ENCODE measurements at regions not wholly inside any gene's neighbourhood (a gene's known extent, or its start where the extent isn't known, plus 50 kb on each side); places are given as distances from the start of the nearest gene placed in this dataset.

DNA sequence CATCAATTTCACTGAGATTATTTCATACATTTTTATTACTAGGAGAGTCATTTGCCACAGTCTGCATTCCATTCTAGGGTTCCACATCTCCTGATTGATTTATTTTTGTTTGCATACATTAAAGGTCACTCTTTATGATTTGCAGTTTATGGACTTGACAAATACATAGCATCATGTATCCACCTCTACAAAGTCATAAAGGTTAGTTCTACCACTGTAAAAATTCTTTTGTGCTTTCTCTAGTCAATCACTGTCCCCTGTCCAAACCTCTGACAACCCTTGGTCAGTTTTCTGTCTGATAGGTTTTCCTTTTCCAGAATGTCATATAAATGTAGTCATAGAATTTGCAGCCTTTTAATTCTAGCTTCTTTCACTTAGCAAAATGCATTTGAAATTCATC lies 434.6 kb upstream of the MON1B start:
- peaks cover 4 to 7% (median 5%) of the 10 kb centered on the region in 3 donors for H3K9me3 Mint-ChIP-seq
- H3K36me3 Mint-ChIP-seq: no peaks in the 10 kb centered on the region
- H3K4me1 Mint-ChIP-seq: no peaks in the 10 kb centered on the region
- no peak overlapping the region for H3K27ac Mint-ChIP-seq
- H3K4me3 Mint-ChIP-seq: no peak overlapping the region
- no peaks in the 10 kb centered on the region for H3K27me3 Mint-ChIP-seq

- H3K27ac Mint-ChIP-seq: no peak overlapping the region
- no peaks in the 10 kb centered on the region for H3K36me3 Mint-ChIP-seq
- H3K4me1 Mint-ChIP-seq: no peaks in the 10 kb centered on the region
- H3K4me3 Mint-ChIP-seq: no peak overlapping the region
- no peaks in the 10 kb centered on the region for H3K27me3 Mint-ChIP-seq
- H3K9me3 Mint-ChIP-seq: peaks cover 4 to 7% (median 5%) of the 10 kb centered on the region in 3 donors
Measured at GRCh38 chr16:76756951-76757350, 434.0 kb upstream of the MON1B start.

- Mint-ChIP-seq H3K36me3 (no peaks in the 10 kb centered on the region), H3K4me1 (no peaks in the 10 kb centered on the region), H3K27me3 (no peaks in the 10 kb centered on the region), H3K9me3 (peaks cover 0 to 17% (median 9%) of the 10 kb centered on the region in 3 donors), H3K4me3 (no peak overlapping the region), H3K27ac (no peak overlapping the region)
Measured at GRCh38 chr16:76766538-76766937, 424.5 kb upstream of the MON1B start.

GRCh38 chr16:76768316-76768715 lies 422.7 kb upstream of the MON1B start:
- no peak overlapping the region for H3K27ac Mint-ChIP-seq
- H3K4me3 Mint-ChIP-seq: no peak overlapping the region
- H3K36me3 Mint-ChIP-seq: no peaks in the 10 kb centered on the region
- H3K4me1 Mint-ChIP-seq: no peaks in the 10 kb centered on the region
- peaks cover 0 to 8% (median 4%) of the 10 kb centered on the region in 3 donors for H3K9me3 Mint-ChIP-seq
- H3K27me3 Mint-ChIP-seq: no peaks in the 10 kb centered on the region

DNA sequence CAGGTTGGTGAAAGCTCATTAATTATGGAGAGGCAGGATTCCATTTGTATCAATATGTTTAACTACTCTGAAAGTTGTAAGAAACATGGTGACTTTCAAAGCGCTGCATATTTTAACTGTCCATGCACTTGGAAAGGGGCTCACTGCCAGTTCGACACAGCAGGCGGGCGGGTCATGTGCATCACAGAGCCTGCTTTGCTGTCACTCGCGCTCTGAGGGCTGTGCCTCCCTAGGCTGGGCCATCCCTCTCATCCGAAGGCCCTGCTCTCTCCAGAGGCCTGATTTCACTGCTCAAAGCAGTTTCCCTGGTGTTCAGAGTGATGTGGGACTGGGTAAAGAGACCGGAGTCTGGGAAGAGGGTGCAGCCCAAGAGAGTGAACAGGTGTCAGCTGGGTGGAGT lies 422.0 kb upstream of the MON1B start:
- H3K9me3 Mint-ChIP-seq: peaks cover 0 to 8% (median 4%) of the 10 kb centered on the region in 3 donors
- H3K27me3 Mint-ChIP-seq: no peaks in the 10 kb centered on the region
- H3K4me3 Mint-ChIP-seq: no peak overlapping the region
- H3K4me1 Mint-ChIP-seq: no peaks in the 10 kb centered on the region
- no peaks in the 10 kb centered on the region for H3K36me3 Mint-ChIP-seq
- no peak overlapping the region for H3K27ac Mint-ChIP-seq

GRCh38 chr16:76771216-76771615 lies 419.8 kb upstream of the MON1B start:
- Mint-ChIP-seq H3K27ac (no peak overlapping the region), H3K27me3 (no peaks in the 10 kb centered on the region), H3K4me3 (no peak overlapping the region), H3K36me3 (no peaks in the 10 kb centered on the region), H3K9me3 (peaks cover 0 to 4% (median 4%) of the 10 kb centered on the region in 3 donors), H3K4me1 (no peaks in the 10 kb centered on the region)

DNA sequence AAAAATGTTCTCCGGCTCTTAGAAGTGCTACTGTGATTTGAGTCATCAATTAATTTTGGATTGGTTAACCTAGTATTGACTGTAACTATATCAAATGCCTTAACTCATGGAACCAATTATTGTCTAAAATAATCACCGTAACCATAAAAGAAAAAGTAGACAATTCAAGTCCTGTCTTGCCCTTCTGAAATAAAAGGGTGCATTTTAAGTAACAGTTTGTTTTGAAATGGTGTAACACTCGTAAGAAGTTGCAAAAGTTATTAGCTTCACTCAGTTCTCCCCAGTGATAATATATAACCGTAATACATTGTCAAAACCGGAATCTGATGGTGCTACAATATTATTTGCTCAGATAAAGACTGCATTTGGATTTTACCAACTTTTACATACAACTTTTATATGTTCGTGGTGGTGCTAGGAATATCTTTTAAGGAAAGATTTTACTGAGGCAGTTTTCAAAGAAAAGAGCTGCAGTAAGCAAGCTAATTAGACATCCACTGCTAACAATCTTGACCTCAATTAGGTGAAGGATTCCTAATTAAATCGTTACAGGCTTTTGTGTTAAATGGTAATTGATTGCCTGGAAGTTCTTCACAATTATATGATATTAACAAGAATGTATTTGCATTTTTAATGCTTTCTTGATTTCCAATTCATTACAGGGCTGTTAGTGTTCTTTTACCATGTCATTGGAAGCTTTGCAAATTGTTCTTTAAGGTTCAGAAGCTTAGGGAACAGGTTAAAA lies 413.1 kb upstream of the MON1B start:
- Mint-ChIP-seq H3K27ac (no peak overlapping the region), H3K4me3 (no peak overlapping the region), H3K9me3 (peaks cover 1 to 11% (median 5%) of the 10 kb centered on the region in 3 donors), H3K4me1 (no peaks in the 10 kb centered on the region), H3K27me3 (no peaks in the 10 kb centered on the region), H3K36me3 (no peaks in the 10 kb centered on the region)

GRCh38 chr16:76780556-76780955 lies 410.4 kb upstream of the MON1B start:
- Mint-ChIP-seq H3K9me3 (peaks cover 4 to 11% (median 5%) of the 10 kb centered on the region in 3 donors), H3K4me1 (no peaks in the 10 kb centered on the region), H3K4me3 (no peak overlapping the region), H3K36me3 (no peaks in the 10 kb centered on the region), H3K27ac (no peak overlapping the region), H3K27me3 (no peaks in the 10 kb centered on the region)

GRCh38 chr16:76784530-76784929 lies 406.5 kb upstream of the MON1B start:
- H3K4me1 Mint-ChIP-seq: no peaks in the 10 kb centered on the region
- peaks cover 5 to 16% (median 8%) of the 10 kb centered on the region in 3 donors for H3K9me3 Mint-ChIP-seq
- H3K27me3 Mint-ChIP-seq: no peaks in the 10 kb centered on the region
- H3K4me3 Mint-ChIP-seq: no peak overlapping the region
- H3K36me3 Mint-ChIP-seq: no peaks in the 10 kb centered on the region
- no peak overlapping the region for H3K27ac Mint-ChIP-seq

GRCh38 chr16:76787394-76787793 lies 403.6 kb upstream of the MON1B start:
- Mint-ChIP-seq H3K9me3 (peaks cover 3 to 8% (median 8%) of the 10 kb centered on the region in 3 donors), H3K4me3 (no peak overlapping the region)

DNA sequence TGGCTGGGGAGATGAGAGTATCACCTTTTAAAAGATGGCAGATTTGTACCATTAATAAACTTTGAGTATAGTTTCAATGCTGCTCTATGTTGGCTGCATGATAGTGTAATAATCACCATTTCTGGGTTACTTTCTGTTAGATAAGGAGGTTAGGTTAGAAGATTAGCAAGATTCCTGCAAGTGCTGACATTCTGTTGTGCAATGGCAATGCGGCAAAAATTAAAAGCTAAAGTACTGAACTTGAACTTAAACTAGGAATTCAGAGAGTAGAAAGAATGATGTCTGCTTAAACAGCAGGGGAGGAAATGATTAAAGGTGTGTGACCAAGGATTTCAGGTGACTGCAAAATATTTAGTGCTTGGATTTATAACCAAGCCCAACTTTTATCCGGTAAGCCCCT lies 399.8 kb upstream of the MON1B start:
- Mint-ChIP-seq H3K4me1 (no peaks in the 10 kb centered on the region), H3K27me3 (no peaks in the 10 kb centered on the region), H3K27ac (no peak overlapping the region), H3K36me3 (no peaks in the 10 kb centered on the region), H3K9me3 (peaks cover 3 to 11% (median 5%) of the 10 kb centered on the region in 3 donors), H3K4me3 (no peak overlapping the region)

More at GRCh38 chr16:76787394-76787793, 403.6 kb upstream of the MON1B start:
- no peaks in the 10 kb centered on the region for H3K27me3 Mint-ChIP-seq
- no peaks in the 10 kb centered on the region for H3K4me1 Mint-ChIP-seq
- no peak overlapping the region for H3K27ac Mint-ChIP-seq
- H3K36me3 Mint-ChIP-seq: no peaks in the 10 kb centered on the region

GRCh38 chr16:76796416-76796815 lies 394.6 kb upstream of the MON1B start:
- no peaks in the 10 kb centered on the region for H3K27me3 Mint-ChIP-seq
- H3K9me3 Mint-ChIP-seq: peaks cover 0 to 6% (median 3%) of the 10 kb centered on the region in 3 donors
- H3K27ac Mint-ChIP-seq: no peak overlapping the region
- H3K4me1 Mint-ChIP-seq: no peaks in the 10 kb centered on the region
- no peaks in the 10 kb centered on the region for H3K36me3 Mint-ChIP-seq
- no peak overlapping the region for H3K4me3 Mint-ChIP-seq

GRCh38 chr16:76796978-76797377 lies 394.0 kb upstream of the MON1B start:
- Mint-ChIP-seq H3K36me3 (no peaks in the 10 kb centered on the region), H3K4me1 (no peaks in the 10 kb centered on the region), H3K9me3 (peaks cover 0 to 6% (median 3%) of the 10 kb centered on the region in 3 donors), H3K4me3 (no peak overlapping the region), H3K27ac (no peak overlapping the region), H3K27me3 (no peaks in the 10 kb centered on the region)

DNA sequence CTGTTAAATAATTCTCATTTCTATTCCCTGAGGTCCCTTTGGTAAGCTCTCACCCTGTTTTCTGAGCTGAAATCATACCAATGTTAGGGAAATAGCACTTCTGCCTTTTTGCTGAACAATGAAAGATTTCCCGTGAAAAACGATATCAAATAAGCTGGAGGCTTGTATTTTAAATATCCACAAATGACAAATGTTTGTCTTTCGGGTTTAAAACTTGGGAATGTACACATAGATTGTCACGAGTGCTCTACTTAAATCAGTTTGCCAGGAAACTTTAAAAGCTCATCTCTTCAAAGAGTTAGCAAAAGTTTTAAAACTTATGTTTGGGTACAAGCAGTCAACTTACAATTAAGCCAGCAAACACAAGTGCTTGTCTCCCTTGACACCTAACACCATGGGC lies 393.5 kb upstream of the MON1B start:
- H3K9me3 Mint-ChIP-seq: peaks cover 0 to 6% (median 0%) of the 10 kb centered on the region in 3 donors
- H3K4me3 Mint-ChIP-seq: no peak overlapping the region
- no peaks in the 10 kb centered on the region for H3K27me3 Mint-ChIP-seq
- no peak overlapping the region for H3K27ac Mint-ChIP-seq
- H3K36me3 Mint-ChIP-seq: no peaks in the 10 kb centered on the region
- H3K4me1 Mint-ChIP-seq: no peaks in the 10 kb centered on the region

DNA sequence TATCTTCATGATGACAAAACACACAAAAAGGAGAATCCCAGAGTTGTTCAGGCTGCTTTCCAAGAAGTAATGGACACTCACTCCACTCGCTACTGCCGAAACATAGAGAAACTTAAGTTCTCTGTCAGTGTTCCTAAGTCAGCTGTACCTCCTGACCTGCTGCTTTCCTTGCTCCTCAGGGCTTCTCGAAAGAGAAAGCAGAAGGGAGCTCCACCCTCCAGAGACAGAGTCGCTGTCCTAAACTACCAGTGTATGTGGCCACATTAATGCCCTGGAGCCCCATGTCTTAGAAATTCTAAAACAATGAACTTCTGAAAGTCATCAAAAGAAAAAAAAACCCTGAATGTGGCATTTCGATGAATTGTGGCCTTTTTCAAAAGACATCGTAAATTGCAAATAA lies 390.8 kb upstream of the MON1B start:
- Mint-ChIP-seq H3K27me3 (no peaks in the 10 kb centered on the region), H3K4me1 (peaks cover 0 to 2% (median 0%) of the 10 kb centered on the region in 3 donors), H3K4me3 (no peak overlapping the region), H3K36me3 (no peaks in the 10 kb centered on the region), H3K9me3 (peaks cover 0 to 6% (median 4%) of the 10 kb centered on the region in 3 donors), H3K27ac (no peak overlapping the region)

DNA sequence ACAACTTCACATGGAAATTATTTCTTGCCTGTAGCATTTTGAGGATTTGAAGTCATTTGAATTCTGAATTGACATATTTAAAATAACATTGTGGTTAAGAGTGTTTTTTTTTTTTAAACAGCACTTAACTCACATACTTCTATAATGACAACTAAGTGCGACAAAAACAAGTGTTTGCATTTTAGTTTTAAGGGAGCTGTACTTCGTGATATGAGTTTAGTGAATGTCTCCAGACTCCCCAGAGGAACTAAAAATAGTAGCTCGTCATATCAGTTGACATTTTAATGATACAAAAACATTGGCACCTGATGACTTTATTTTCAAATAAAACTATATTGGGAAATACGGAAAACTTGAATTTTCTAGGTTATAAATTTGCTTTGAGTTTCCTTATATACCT lies 389.6 kb upstream of the MON1B start:
- Mint-ChIP-seq H3K27me3 (no peaks in the 10 kb centered on the region), H3K36me3 (no peaks in the 10 kb centered on the region), H3K27ac (no peak overlapping the region), H3K4me1 (peaks cover 0 to 3% (median 2%) of the 10 kb centered on the region in 3 donors), H3K4me3 (no peak overlapping the region), H3K9me3 (peaks cover 0 to 4% (median 3%) of the 10 kb centered on the region in 3 donors)

Data from IgD-negative memory B cell (primary cell).